Right lobe of liver (tissue), 6 donors: ENCODE measurements at regions not wholly inside any gene's neighbourhood (a gene's known extent, or its start where the extent isn't known, plus 50 kb on each side); places are given as distances from the start of the nearest gene placed in this dataset.

Source experiments
- ATAC-seq, 4 donors: fragments of 200-7000 bp; cut with Tn5 transposase; one replicate each; pipeline ENCODE4 v1.9.1; 2020; ENCODE audit warnings: mild to moderate bottlenecking in 4 of 4, moderate library complexity in 4 of 4
- DNase-seq, 3 donors: peaks; one replicate each; pipeline ENCODE4 v3.0.0-alpha.2; 2020
- H3K27ac ChIP-seq, 3 donors: fragments of 200-600 bp; one replicate each; pipeline ENCODE4 v1.8.0; 2022
- H3K27me3 ChIP-seq, 2 donors: fragments of 200-600 bp; one replicate each; pipeline ENCODE4 v1.8.0; 2022
- H3K36me3 ChIP-seq, 4 donors: fragments of 200-600 bp; sonication (generic) in 1 of 4; one replicate each; pipeline versions ENCODE4 v1.5.1 to v1.8.0; 2017 to 2022; ENCODE audit warnings: control low read depth in 1 of 4
- H3K4me1 ChIP-seq, 4 donors: fragments of 200-600 bp; sonication (generic) in 1 of 4; one replicate each; pipeline versions ENCODE4 v1.5.1 to v1.8.0; 2017 to 2022; ENCODE audit warnings: control low read depth in 1 of 4
- H3K4me3 ChIP-seq, 3 donors: fragments of 200-600 bp; one replicate each; pipeline ENCODE4 v1.8.0; 2022
- H3K9me3 ChIP-seq, 4 donors: fragments of 200-600 bp; sonication (generic) in 1 of 4; one replicate each; pipeline versions ENCODE4 v1.5.1 to v1.8.0; 2017 to 2022; ENCODE audit warnings: control low read depth in 1 of 4
- POLR2A ChIP-seq: fragments of 450-650 bp; IDR thresholded peaks from one replicate; pipeline ENCODE4 v1.6.1; 2017; ENCODE audit warnings: antibody characterized with exemption, mild to moderate bottlenecking
- WGBS: methylation state at CpG from one replicate; pipeline ENCODE4 v1.1.6; 2018; ENCODE audit warnings: low coverage, low lambda C conversion rate; ENCODE audit not compliant: insufficient coverage; ENCODE audit errors: missing lambda C conversion rate; 5-methylcytosine and 5-hydroxymethylcytosine counted together
- intact Hi-C, 2 donors: fragments of 100-400 bp; cut with DNase I; formaldehyde crosslinking; loops; one replicate each; pipeline versions ENCODE4 v1.11.2 to v1.14.1; 2022
- TF ChIP-seq, protein P1 (sequence below), 4 donors: fragments of 200-600 bp in 3 of 4; fragments of 450-650 bp in 1 of 4; IDR thresholded peaks; one replicate each; pipeline versions ENCODE4 v1.5.1 to v1.8.0; 2016 to 2022; ENCODE audit warnings: antibody characterized with exemption in 4 of 4, mild to moderate bottlenecking in 2 of 4
- donor health status: DM: no; HTN: yes; CAD: no.
- donor health status: DM: no; HTN: no; CAD: no.
- donor health status: DM: no; HTN: no; CAD: no.
- donor health status: DM: no; HTN: yes; CAD: no.
- donor health status: DM: no; HTN: yes; CAD: no.

DNA sequence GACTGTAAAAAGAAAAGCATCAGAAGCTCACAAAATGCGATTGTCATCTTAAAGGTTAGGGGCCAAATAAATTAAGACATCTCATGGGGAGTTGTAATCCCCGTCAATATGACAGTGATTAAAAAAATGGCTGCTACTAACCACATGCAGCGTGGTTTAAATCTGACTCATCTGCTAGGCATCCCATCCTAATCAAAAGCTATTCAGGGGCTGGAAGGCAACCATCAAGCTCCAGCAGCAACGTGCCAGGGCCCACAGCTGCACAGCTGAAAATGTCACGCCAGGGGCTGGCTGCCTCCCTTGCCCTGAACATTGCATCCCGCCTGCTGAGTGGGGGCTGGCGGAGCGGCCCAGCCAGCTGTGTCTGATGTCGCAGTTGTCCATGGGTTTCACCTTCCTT, 66.3 kb upstream of the FRMD4A start:
- no peaks in the 10 kb centered on the region for H3K36me3 ChIP-seq
- H3K4me1 ChIP-seq: no peaks in the 10 kb centered on the region
- ATAC-seq (peak in 2 of 4 donors; percentile 30 to 33), DNase-seq (peak in 1 of 3 donors; percentile 20)
- H3K9me3 ChIP-seq: no peaks in the 10 kb centered on the region
- H3K4me3 ChIP-seq: no peak overlapping the region
- intact Hi-C loops: no loop called here
- WGBS: 69% methylated on average over 7 of the region's 9 CpGs
- H3K27me3 ChIP-seq: no peaks in the 10 kb centered on the region
- H3K27ac ChIP-seq: no peak overlapping the region
- TF ChIP-seq, protein P1, sequence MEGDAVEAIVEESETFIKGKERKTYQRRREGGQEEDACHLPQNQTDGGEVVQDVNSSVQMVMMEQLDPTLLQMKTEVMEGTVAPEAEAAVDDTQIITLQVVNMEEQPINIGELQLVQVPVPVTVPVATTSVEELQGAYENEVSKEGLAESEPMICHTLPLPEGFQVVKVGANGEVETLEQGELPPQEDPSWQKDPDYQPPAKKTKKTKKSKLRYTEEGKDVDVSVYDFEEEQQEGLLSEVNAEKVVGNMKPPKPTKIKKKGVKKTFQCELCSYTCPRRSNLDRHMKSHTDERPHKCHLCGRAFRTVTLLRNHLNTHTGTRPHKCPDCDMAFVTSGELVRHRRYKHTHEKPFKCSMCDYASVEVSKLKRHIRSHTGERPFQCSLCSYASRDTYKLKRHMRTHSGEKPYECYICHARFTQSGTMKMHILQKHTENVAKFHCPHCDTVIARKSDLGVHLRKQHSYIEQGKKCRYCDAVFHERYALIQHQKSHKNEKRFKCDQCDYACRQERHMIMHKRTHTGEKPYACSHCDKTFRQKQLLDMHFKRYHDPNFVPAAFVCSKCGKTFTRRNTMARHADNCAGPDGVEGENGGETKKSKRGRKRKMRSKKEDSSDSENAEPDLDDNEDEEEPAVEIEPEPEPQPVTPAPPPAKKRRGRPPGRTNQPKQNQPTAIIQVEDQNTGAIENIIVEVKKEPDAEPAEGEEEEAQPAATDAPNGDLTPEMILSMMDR (IDR thresholded peaks at IDR 0.05): no peak
- no peak for TF ChIP-seq POLR2A

DNA sequence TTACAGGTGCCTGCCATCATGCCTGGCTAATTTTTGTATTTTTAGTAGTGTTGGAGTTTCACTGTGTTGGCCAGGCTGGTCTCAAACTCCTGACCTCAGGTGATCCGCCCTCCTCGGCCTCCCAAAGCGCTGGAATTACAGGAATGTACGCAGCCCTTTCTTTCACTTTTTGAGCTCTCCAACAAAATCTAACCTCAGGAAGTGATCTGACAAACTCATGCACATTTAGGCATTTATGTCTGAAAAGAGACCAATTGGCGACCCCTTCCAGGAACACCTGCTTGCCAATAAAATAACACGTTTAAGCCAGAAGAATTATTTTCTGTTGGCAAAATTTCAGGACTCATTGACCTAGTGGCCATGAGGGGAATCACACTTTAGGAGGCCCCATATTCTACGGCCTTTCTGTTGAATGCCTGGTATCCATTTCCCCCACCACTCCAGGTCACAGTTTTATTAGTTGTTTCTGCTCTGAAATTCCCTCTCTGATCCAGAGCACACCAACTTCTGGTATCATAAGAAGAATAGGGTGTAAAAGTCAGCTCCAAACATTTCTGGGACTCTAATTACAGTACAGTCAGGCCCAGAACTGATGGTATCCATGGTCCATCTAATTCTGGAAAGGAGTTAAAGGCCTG, 65.8 kb upstream of the FRMD4A start:
- Histone ChIP-seq H3K27ac (no peak overlapping the region), H3K4me1 (no peaks in the 10 kb centered on the region)
- no peak for ATAC-seq

DNA sequence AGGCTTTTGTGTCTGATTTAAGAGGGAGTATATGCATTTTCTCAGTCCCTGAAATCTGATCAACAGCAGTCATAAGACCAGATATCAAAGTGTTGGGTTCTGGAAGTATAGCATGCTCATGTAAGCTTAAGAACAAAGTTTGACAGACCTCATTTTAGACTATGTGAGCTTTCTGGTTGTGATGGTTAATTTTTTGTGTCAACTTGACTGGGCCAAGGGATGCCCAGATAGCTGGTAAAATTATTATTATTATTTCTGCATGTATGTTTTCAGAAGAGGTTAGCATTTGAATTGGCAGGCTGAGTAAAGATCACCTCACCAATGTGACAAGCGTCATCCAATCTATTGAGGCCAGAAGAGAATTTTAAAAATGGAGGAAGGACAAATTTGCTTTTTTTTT, 63.5 kb upstream of the FRMD4A start:
- 92% methylated on average over 1 of the region's 1 CpG for WGBS
- H3K36me3 ChIP-seq: no peaks in the 10 kb centered on the region
- TF ChIP-seq, protein P1 (IDR thresholded peaks at IDR 0.05): no peak
- TF ChIP-seq POLR2A: no peak
- no peaks in the 10 kb centered on the region for H3K4me1 ChIP-seq
- H3K4me3 ChIP-seq: no peak overlapping the region
- ATAC-seq: no peak
- intact Hi-C loops: no loop called here
- no peak overlapping the region for H3K27ac ChIP-seq
- no peaks in the 10 kb centered on the region for H3K9me3 ChIP-seq
- DNase-seq: no peak
- H3K27me3 ChIP-seq: no peaks in the 10 kb centered on the region

More for the DNA sequence above, 65.8 kb upstream of the FRMD4A start:
- no peak overlapping the region for H3K4me3 ChIP-seq
- TF ChIP-seq, protein P1 (IDR thresholded peaks at IDR 0.05): peak in 3 of 4 donors; percentile 9 to 26 (median 13)
- TF ChIP-seq POLR2A: no peak
- DNase-seq: no peak
- WGBS: 74% methylated on average over 7 of the region's 7 CpGs
- intact Hi-C loops: no loop called here
- no peaks in the 10 kb centered on the region for H3K27me3 ChIP-seq
- no peaks in the 10 kb centered on the region for H3K9me3 ChIP-seq
- no peaks in the 10 kb centered on the region for H3K36me3 ChIP-seq

DNA sequence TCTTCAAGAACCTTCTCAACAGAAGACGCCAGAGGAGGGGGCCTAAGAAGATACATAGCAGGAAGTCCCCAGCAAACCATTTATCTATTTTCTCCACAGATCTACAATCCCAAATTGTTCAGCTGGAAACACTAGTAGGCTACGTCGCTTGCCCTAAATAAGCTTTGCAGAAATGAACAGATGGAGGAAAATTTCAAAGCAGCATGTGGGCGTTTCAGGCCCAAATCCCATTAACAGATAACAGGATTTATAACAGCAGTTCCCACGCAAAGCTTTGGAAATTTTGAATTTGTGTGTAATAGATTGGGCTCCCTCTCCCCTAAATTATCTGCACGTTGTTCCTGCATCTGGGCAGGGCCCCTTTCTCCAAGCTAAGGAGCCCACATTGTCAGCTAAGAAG, 60.6 kb upstream of the FRMD4A start:
- H3K27me3 ChIP-seq: no peaks in the 10 kb centered on the region
- H3K4me1 ChIP-seq: no peaks in the 10 kb centered on the region
- WGBS: 68% methylated on average over 6 of the region's 6 CpGs
- H3K36me3 ChIP-seq: no peaks in the 10 kb centered on the region
- ATAC-seq (no peak), DNase-seq (no peak)
- no peaks in the 10 kb centered on the region for H3K9me3 ChIP-seq
- intact Hi-C loops: no loop called here
- TF ChIP-seq, protein P1 (IDR thresholded peaks at IDR 0.05): no peak
- no peak for TF ChIP-seq POLR2A
- H3K27ac ChIP-seq: no peak overlapping the region
- H3K4me3 ChIP-seq: no peak overlapping the region
